HEK293 (cell line): ENCODE measurements at regions not wholly inside any gene's neighbourhood (a gene's known extent, or its start where the extent isn't known, plus 50 kb on each side); places are given as distances from the start of the nearest gene placed in this dataset.

Experiments
- CTCF ChIA-PET: fragments of 350-600 bp; formaldehyde crosslinking; extraction: SDS; loops from one replicate; lab custom pipeline; 2021; ENCODE audit warnings: antibody characterized with exemption; lab: Yijun Ruan, JAX
- POLR2A ChIA-PET: fragments of 300-600 bp; formaldehyde crosslinking; extraction: SDS; loops from one replicate; lab custom pipeline; 2020; ENCODE audit warnings: antibody characterized with exemption, inconsistent platforms; lab: Yijun Ruan, JAX
- H3K27ac ChIP-seq: fragments of 200-500 bp; sonication (Bioruptor generic); 2 replicates; pipeline ENCODE4 v1.5.1; 2014; ENCODE audit warnings: low read depth, low read length, control low read depth, inconsistent platforms; ENCODE audit errors: extremely low read depth
- H3K36me3 ChIP-seq, 2 experiments: fragments of 200-500 bp in 1 of 2; sonication (Bioruptor generic) in 1 of 2; 1 replicate in 1 of 2; 2 replicates in 1 of 2; pipeline ENCODE4 v1.5.1; 2014 to 2017; ENCODE audit warnings: inconsistent platforms in 2 of 2, low read length in 2 of 2; ENCODE audit not compliant: control insufficient read depth in 2 of 2, insufficient read depth in 1 of 2
- H3K4me1 ChIP-seq: fragments of 200-500 bp; sonication (Bioruptor generic); 2 replicates; pipeline ENCODE4 v1.5.1; 2014; ENCODE audit warnings: mild to moderate bottlenecking, low read length, inconsistent platforms; ENCODE audit not compliant: control insufficient read depth, insufficient read depth
- H3K4me3 ChIP-seq: 2 replicates; pipeline ENCODE4 v1.5.1; 2011; ENCODE audit warnings: low read depth, mild to moderate bottlenecking, control low read depth, low read length, moderate library complexity
- H3K9me3 ChIP-seq: fragments of 200-500 bp; sonication (Bioruptor generic); 2 replicates; pipeline ENCODE4 v1.5.1; 2014; ENCODE audit warnings: low read depth, low read length, inconsistent platforms; ENCODE audit not compliant: control insufficient read depth, insufficient read depth
- ATF2 ChIP-seq: fragments of 450-650 bp; formaldehyde crosslinking; IDR thresholded peaks from 2 replicates; pipeline ENCODE4 v1.5.1; 2016; ENCODE audit warnings: missing biosample characterization, missing genetic modification characterization, low read depth
- PRDM6 ChIP-seq: fragments of 450-650 bp; formaldehyde crosslinking; IDR thresholded peaks from 2 replicates; pipeline ENCODE4 v1.5.1; 2017; ENCODE audit warnings: missing biosample characterization, missing genetic modification characterization
- SP2 ChIP-seq: fragments of 450-650 bp; formaldehyde crosslinking; IDR thresholded peaks from 2 replicates; pipeline ENCODE4 v1.5.1; 2016; ENCODE audit warnings: missing biosample characterization, missing genetic modification characterization
- ZBTB17 ChIP-seq: fragments of 450-650 bp; formaldehyde crosslinking; IDR thresholded peaks from 2 replicates; pipeline ENCODE4 v1.5.1; 2016; ENCODE audit warnings: missing biosample characterization, missing genetic modification characterization
- ZNF223 ChIP-seq: fragments of 450-650 bp; formaldehyde crosslinking; IDR thresholded peaks from 2 replicates; pipeline ENCODE4 v1.5.1; 2016; ENCODE audit warnings: missing biosample characterization, missing genetic modification characterization
- ZNF266 ChIP-seq: fragments of 450-650 bp; formaldehyde crosslinking; IDR thresholded peaks from 2 replicates; pipeline ENCODE4 v1.5.1; 2016; ENCODE audit warnings: missing biosample characterization, missing genetic modification characterization, low read depth
- ZNF350 ChIP-seq: fragments of 450-650 bp; formaldehyde crosslinking; IDR thresholded peaks from 2 replicates; pipeline ENCODE4 v1.5.0; 2017; ENCODE audit warnings: missing biosample characterization, mild to moderate bottlenecking, missing genetic modification characterization
- ZNF366 ChIP-seq: fragments of 450-650 bp; formaldehyde crosslinking; conservative IDR thresholded peaks from 2 replicates; pipeline ENCODE4 v1.5.1; 2016; ENCODE audit warnings: missing biosample characterization, missing genetic modification characterization
- ZNF514 ChIP-seq: fragments of 450-650 bp; formaldehyde crosslinking; IDR thresholded peaks from 2 replicates; pipeline ENCODE4 v1.5.1; 2016; ENCODE audit warnings: missing biosample characterization, missing genetic modification characterization
- ZNF555 ChIP-seq: fragments of 450-650 bp; formaldehyde crosslinking; conservative IDR thresholded peaks from 2 replicates; pipeline ENCODE4 v1.5.1; 2017; ENCODE audit warnings: missing biosample characterization, mild to moderate bottlenecking, missing genetic modification characterization, inconsistent platforms
- ZNF560 ChIP-seq: fragments of 450-650 bp; formaldehyde crosslinking; IDR thresholded peaks from 2 replicates; pipeline ENCODE4 v1.5.1; 2017; ENCODE audit warnings: missing biosample characterization, missing genetic modification characterization, borderline replicate concordance
- ZNF600 ChIP-seq: fragments of 450-650 bp; formaldehyde crosslinking; IDR thresholded peaks from 2 replicates; pipeline ENCODE4 v1.5.1; 2016; ENCODE audit warnings: missing biosample characterization, missing genetic modification characterization
- ZNF629 ChIP-seq: fragments of 450-650 bp; formaldehyde crosslinking; IDR thresholded peaks from 2 replicates; pipeline ENCODE4 v1.5.1; 2017; ENCODE audit warnings: missing biosample characterization, missing genetic modification characterization
- ZNF660 ChIP-seq: fragments of 450-650 bp; IDR thresholded peaks from 2 replicates; pipeline ENCODE4 v1.5.1; 2018; ENCODE audit warnings: missing biosample characterization, mild to moderate bottlenecking, missing genetic modification characterization
- ZNF791 ChIP-seq: fragments of 450-650 bp; formaldehyde crosslinking; IDR thresholded peaks from 2 replicates; pipeline ENCODE4 v1.5.1; 2016; ENCODE audit warnings: missing biosample characterization, missing genetic modification characterization
- ZNF843 ChIP-seq: fragments of 450-650 bp; formaldehyde crosslinking; IDR thresholded peaks from 2 replicates; pipeline ENCODE4 v1.5.1; 2016; ENCODE audit warnings: missing biosample characterization, missing genetic modification characterization
- ZSCAN30 ChIP-seq: fragments of 450-650 bp; IDR thresholded peaks from 2 replicates; pipeline ENCODE4 v1.5.1; 2018; ENCODE audit warnings: missing biosample characterization, mild to moderate bottlenecking, missing genetic modification characterization, moderate library complexity

DNA sequence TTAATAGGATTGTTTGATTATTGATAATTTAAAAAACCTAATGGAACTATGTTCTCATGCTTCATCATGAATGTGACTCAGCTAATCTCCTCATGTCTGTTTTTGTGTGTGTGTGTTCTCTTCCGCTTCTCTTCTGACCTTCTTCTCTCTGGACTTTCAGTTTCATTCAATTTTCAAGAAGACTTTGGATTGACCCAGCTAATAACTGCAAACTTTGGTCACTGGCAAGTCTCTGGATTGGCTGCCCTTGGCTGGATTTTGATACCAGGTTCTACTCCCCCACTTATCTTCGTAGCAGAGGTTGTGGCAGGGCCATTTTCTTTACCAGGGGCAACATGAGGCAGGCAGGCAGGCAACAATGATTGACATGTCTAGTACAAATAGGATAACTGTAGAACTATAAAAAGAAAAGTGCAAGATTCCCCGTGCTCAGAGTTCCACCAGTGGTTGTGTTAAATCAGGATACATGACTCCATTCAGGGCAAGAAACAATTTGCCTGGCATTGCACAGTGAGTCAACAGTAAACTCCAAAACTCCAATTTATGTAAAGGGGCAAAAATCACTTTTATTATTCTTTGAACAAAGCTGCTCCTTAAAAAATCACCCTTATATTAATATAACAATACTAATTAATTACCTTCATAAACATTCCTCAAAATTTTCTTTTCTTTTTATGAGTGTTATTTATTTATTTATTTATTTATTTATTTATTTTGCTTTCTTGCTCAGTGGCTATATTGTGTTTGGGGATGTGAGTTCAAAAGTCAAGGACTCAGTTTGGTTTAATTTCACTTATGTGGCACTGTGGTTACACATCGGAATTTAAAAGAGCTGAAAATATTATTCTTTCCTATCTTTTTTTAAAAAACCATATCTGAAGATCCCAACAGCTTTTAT, 167.6 kb downstream of the RND3 start (continued):
- peak; percentile 47 for TF ChIP-seq ZNF555 (tag by site-specific recombination)
- TF ChIP-seq ZBTB17 (tag by site-specific recombination), result no peak
- TF ChIP-seq ZSCAN30 (tag by site-specific recombination), result no peak
- TF ChIP-seq SP2 (tag by site-specific recombination), result no peak
- TF ChIP-seq ZNF560 (tag by site-specific recombination), result 0 out of 2 replicates have a peak, but pooled peaks have one; percentile 10

DNA sequence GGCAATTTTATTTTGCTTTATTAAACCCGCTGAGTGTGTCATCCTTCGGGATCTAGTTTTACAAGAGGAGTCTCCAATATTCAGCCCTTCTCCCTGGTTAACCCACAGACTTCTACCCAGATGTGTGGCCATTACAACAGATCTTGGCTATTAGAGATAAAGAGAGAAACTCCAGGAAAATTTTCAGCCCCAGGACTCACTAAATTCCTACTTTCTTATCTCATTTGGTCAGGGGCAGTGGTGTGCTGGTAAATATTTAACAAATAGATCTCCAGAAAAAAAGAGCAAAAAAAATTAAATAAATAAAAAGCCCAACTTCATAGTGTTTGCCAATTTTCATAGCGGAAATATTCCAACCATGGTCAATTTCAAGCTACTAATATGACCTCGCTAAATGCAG, 168.4 kb downstream of the RND3 start:
- Histone ChIP-seq H3K4me3 (no peak overlapping the region), H3K9me3 (no peaks in the 10 kb centered on the region), H3K27ac (no peak overlapping the region), H3K4me1 (no peaks in the 10 kb centered on the region), H3K36me3 (no peaks in the 10 kb centered on the region)
- CTCF ChIA-PET, result interaction anchor here (0.5 kb wide), 1 partner anchor 536 kb away, joined by 4 read pairs; no protein-coding TSS in a partner anchor
- POLR2A ChIA-PET, result no interaction called here
- no peak for TF ChIP-seq ZNF600 (tag by site-specific recombination)

DNA sequence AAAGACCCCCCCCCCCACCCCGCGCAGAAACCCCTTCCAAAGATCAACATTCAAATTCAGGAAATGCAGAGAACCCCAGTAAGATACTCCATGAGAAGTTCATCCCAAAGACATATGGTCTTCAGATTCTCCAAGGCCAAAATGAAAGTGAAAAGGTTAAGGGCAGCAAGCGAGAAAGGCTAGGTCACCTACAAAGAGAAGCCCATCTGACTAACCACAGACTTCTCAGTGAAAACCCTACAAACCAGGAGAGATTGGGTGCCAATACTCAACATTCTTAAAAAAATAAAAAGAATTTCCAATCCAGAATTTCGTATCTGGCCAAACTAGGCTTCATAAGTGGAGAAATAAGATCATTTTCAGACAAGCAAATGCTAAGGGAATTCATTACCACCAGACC, 175.2 kb downstream of the RND3 start:
- no peak overlapping the region for H3K4me3 ChIP-seq
- CTCF ChIA-PET, result no interaction called here
- H3K4me1 ChIP-seq, result no peaks in the 10 kb centered on the region
- no peak overlapping the region for H3K27ac ChIP-seq
- POLR2A ChIA-PET, result no interaction called here
- TF ChIP-seq ZNF266 (tag by site-specific recombination), result no peak
- no peak for TF ChIP-seq ZNF223 (tag by site-specific recombination)
- no peak for TF ChIP-seq ZNF514 (tag by site-specific recombination)
- no peak for TF ChIP-seq ATF2
- TF ChIP-seq ZNF660 (tag by site-specific recombination), result no peak
- no peak for TF ChIP-seq ZNF350 (tag by site-specific recombination)
- TF ChIP-seq PRDM6, result no peak
- no peak for TF ChIP-seq ZNF366
- TF ChIP-seq ZNF791 (tag by site-specific recombination), result no peak
- TF ChIP-seq ZNF629, result no peak
- TF ChIP-seq ZNF843 (tag by site-specific recombination), result no peak
- H3K9me3 ChIP-seq, result no peaks in the 10 kb centered on the region
- H3K36me3 ChIP-seq, result no peaks in the 10 kb centered on the region
